HG02885 (cell line): ENCODE measurements at regions not wholly inside any gene's neighbourhood (a gene's known extent, or its start where the extent isn't known, plus 50 kb on each side); places are given as distances from the start of the nearest gene placed in this dataset.
"Not testable (repeated sequence)": the region's sequence is repeated elsewhere in the genome, so short reads cannot be mapped to it uniquely, and the experiment has no call there.

Experiments
- ATAC-seq: cut with Tn5 transposase; IDR thresholded peaks from one replicate; pipeline ENCODE4 v1.9.1; 2021; ENCODE audit warnings: mild to moderate bottlenecking; ENCODE audit not compliant: unreplicated experiment, poor library complexity

- ATAC-seq: no peak
These were observed 1360.5 kb upstream of the ADGRL4 start for GRCh38 chr1:80367058-80367457.

GRCh38 chr1:80365359-80366021 lies 1359.0 kb upstream of the ADGRL4 start:
- ATAC-seq: no peak

- no peak for ATAC-seq
These were observed 1357.4 kb upstream of the ADGRL4 start for GRCh38 chr1:80363689-80364475.

GRCh38 chr1:80359666-80360065 lies 1353.1 kb upstream of the ADGRL4 start:
- ATAC-seq: no peak

- ATAC-seq: no peak
These were observed 1342.7 kb upstream of the ADGRL4 start for GRCh38 chr1:80349218-80349617.

GRCh38 chr1:80341021-80341420 lies 1334.5 kb upstream of the ADGRL4 start:
- no peak for ATAC-seq

GRCh38 chr1:80318108-80318507 lies 1311.6 kb upstream of the ADGRL4 start:
- no peak for ATAC-seq

- no peak for ATAC-seq
These were observed 1304.2 kb upstream of the ADGRL4 start for GRCh38 chr1:80310703-80311245.

GRCh38 chr1:80305466-80305865 lies 1298.9 kb upstream of the ADGRL4 start:
- ATAC-seq: no peak

GRCh38 chr1:80293818-80294217 lies 1287.3 kb upstream of the ADGRL4 start:
- ATAC-seq: no peak

GRCh38 chr1:80288750-80289149 lies 1282.2 kb upstream of the ADGRL4 start:
- ATAC-seq: not testable (repeated sequence)

- no peak for ATAC-seq
These were observed 1276.0 kb upstream of the ADGRL4 start for GRCh38 chr1:80282536-80282935.

GRCh38 chr1:80278936-80279335 lies 1272.4 kb upstream of the ADGRL4 start:
- ATAC-seq: no peak

- ATAC-seq: no peak
These were observed 1267.7 kb upstream of the ADGRL4 start for GRCh38 chr1:80274256-80274655.

GRCh38 chr1:80272495-80272894 lies 1266.0 kb upstream of the ADGRL4 start:
- no peak for ATAC-seq

- ATAC-seq: no peak
These were observed 1252.1 kb upstream of the ADGRL4 start for GRCh38 chr1:80258659-80259058.

GRCh38 chr1:80251591-80251990 lies 1245.1 kb upstream of the ADGRL4 start:
- no peak for ATAC-seq

GRCh38 chr1:80251171-80251570 lies 1244.6 kb upstream of the ADGRL4 start:
- ATAC-seq: no peak

- no peak for ATAC-seq
These were observed 1244.1 kb upstream of the ADGRL4 start for GRCh38 chr1:80250573-80251168.

- ATAC-seq: no peak
These were observed 1243.2 kb upstream of the ADGRL4 start for GRCh38 chr1:80249699-80250098.

- ATAC-seq: no peak
These were observed 1242.4 kb upstream of the ADGRL4 start for GRCh38 chr1:80248886-80249285.
